ENCODE measurements at regions not wholly inside any gene's neighbourhood (a gene's known extent, or its start where the extent isn't known, plus 50 kb on each side); places are given as distances from the start of the nearest gene placed in this dataset.

DNA sequence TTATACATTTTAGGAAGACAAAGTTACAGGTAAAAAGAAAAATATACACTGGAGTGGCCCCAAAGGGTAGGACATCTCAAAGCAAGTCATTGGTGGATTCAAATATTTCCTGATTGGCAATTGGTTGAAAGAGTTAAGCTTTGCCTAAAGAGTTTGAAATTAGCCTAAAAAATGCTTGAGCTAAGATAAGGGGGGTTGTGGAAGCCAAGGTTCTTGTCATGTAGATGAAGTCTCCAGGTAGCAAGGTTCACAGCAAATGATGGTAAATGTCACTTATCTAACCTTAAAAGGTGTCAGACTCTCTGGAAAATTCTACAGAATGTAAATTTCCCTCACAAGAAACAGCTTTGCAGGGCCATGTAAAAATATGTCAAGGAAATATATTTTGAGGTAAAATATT is 596.7 kb downstream of the FAT4 start:
- TF ChIP-seq EZH2 (IDR thresholded peaks at IDR 0.05; ENCODE audit: borderline replicate concordance, low read depth, low read length, severe bottlenecking), result no peak
- TF ChIP-seq, protein P1, sequence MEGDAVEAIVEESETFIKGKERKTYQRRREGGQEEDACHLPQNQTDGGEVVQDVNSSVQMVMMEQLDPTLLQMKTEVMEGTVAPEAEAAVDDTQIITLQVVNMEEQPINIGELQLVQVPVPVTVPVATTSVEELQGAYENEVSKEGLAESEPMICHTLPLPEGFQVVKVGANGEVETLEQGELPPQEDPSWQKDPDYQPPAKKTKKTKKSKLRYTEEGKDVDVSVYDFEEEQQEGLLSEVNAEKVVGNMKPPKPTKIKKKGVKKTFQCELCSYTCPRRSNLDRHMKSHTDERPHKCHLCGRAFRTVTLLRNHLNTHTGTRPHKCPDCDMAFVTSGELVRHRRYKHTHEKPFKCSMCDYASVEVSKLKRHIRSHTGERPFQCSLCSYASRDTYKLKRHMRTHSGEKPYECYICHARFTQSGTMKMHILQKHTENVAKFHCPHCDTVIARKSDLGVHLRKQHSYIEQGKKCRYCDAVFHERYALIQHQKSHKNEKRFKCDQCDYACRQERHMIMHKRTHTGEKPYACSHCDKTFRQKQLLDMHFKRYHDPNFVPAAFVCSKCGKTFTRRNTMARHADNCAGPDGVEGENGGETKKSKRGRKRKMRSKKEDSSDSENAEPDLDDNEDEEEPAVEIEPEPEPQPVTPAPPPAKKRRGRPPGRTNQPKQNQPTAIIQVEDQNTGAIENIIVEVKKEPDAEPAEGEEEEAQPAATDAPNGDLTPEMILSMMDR (IDR thresholded peaks at IDR 0.05; ENCODE audit: borderline replicate concordance, extremely low read depth, low read length, poor library complexity, severe bottlenecking), result no peak
- Histone ChIP-seq H3K27ac (ENCODE audit: low read length) (no peak overlapping the region), H3K4me1 (ENCODE audit: insufficient read depth, low read length) (no peaks in the 10 kb centered on the region)

GRCh38 chr4:125917559-125917958 is 602.8 kb downstream of the FAT4 start:
- H3K4me3 ChIP-seq (ENCODE audit: low read depth in 1 of 2, low read length in 2 of 2), result no peak overlapping the region
- no peaks in the 10 kb centered on the region for H3K36me3 ChIP-seq (ENCODE audit: insufficient read depth, low read length)
- H3K4me2 ChIP-seq (ENCODE audit: insufficient read depth, low read length), result no peak overlapping the region
- DNase-seq, result no peak
- H3K27ac ChIP-seq (ENCODE audit: low read length), result no peak overlapping the region
- no peak overlapping the region for H3K9ac ChIP-seq (ENCODE audit: low read depth, low read length)
- H3K9me3 ChIP-seq (ENCODE audit: insufficient read depth, low read length, severe bottlenecking), result no peaks in the 10 kb centered on the region
- TF ChIP-seq EZH2 (IDR thresholded peaks at IDR 0.05; ENCODE audit: borderline replicate concordance, low read depth, low read length, severe bottlenecking), result no peak
- TF ChIP-seq, protein P1 (IDR thresholded peaks at IDR 0.05; ENCODE audit: borderline replicate concordance, extremely low read depth, low read length, poor library complexity, severe bottlenecking), result no peak
- ATAC-seq (ENCODE audit: insufficient read depth, low read depth), result no peak
- no peaks in the 10 kb centered on the region for H3K79me2 ChIP-seq (ENCODE audit: insufficient read depth, low read length)
- no peaks in the 10 kb centered on the region for H3K4me1 ChIP-seq (ENCODE audit: insufficient read depth, low read length)
- no peaks in the 10 kb centered on the region for H3K27me3 ChIP-seq (ENCODE audit: insufficient read depth, low read length, poor library complexity)
- H2AFZ ChIP-seq (ENCODE audit: low read depth, low read length), result no peak overlapping the region
- H4K20me1 ChIP-seq (ENCODE audit: insufficient read depth, low read length), result no peaks in the 10 kb centered on the region

More for the DNA sequence above, 596.7 kb downstream of the FAT4 start:
- no peak overlapping the region for H3K9ac ChIP-seq (ENCODE audit: low read depth, low read length)
- DNase-seq (no peak), ATAC-seq (ENCODE audit: insufficient read depth, low read depth) (no peak)
- H3K79me2 ChIP-seq (ENCODE audit: insufficient read depth, low read length), result no peaks in the 10 kb centered on the region
- H3K4me3 ChIP-seq (ENCODE audit: low read depth in 1 of 2, low read length in 2 of 2), result no peak overlapping the region
- H4K20me1 ChIP-seq (ENCODE audit: insufficient read depth, low read length), result no peaks in the 10 kb centered on the region
- H3K4me2 ChIP-seq (ENCODE audit: insufficient read depth, low read length), result no peak overlapping the region
- no peak overlapping the region for H2AFZ ChIP-seq (ENCODE audit: low read depth, low read length)
- H3K36me3 ChIP-seq (ENCODE audit: insufficient read depth, low read length), result no peaks in the 10 kb centered on the region
- no peaks in the 10 kb centered on the region for H3K27me3 ChIP-seq (ENCODE audit: insufficient read depth, low read length, poor library complexity)
- H3K9me3 ChIP-seq (ENCODE audit: insufficient read depth, low read length, severe bottlenecking), result no peaks in the 10 kb centered on the region

DNA sequence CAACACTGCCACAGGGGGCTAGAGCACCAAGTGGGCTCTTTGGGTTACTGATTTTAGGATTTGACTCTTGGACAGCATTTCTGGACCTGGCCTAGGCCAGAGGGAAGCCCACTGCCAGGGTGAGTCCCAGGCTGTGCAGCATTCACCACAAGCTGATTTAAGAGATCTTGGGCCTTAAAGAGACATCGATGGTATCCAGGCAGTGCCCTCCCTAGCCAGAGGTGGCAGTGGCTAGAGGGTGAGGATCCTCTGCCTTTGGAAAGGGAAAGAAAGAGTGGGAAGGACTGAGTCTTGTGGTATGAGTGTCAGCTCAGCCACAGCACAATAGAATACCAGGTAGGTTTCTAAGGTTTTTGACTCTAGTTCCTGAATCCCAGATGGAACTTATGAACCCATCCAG is 613.9 kb downstream of the FAT4 start:
- TF ChIP-seq, protein P1 (IDR thresholded peaks at IDR 0.05; ENCODE audit: borderline replicate concordance, extremely low read depth, low read length, poor library complexity, severe bottlenecking), result no peak
- no peak for TF ChIP-seq EZH2 (IDR thresholded peaks at IDR 0.05; ENCODE audit: borderline replicate concordance, low read depth, low read length, severe bottlenecking)
- Histone ChIP-seq H3K9ac (ENCODE audit: low read depth, low read length) (no peak overlapping the region), H3K36me3 (ENCODE audit: insufficient read depth, low read length) (no peaks in the 10 kb centered on the region), H4K20me1 (ENCODE audit: insufficient read depth, low read length) (no peaks in the 10 kb centered on the region), H3K4me2 (ENCODE audit: insufficient read depth, low read length) (no peak overlapping the region), H3K27me3 (ENCODE audit: insufficient read depth, low read length, poor library complexity) (no peaks in the 10 kb centered on the region), H3K4me1 (ENCODE audit: insufficient read depth, low read length) (no peaks in the 10 kb centered on the region), H3K79me2 (ENCODE audit: insufficient read depth, low read length) (no peaks in the 10 kb centered on the region), H3K4me3 (ENCODE audit: low read depth in 1 of 2, low read length in 2 of 2) (no peak overlapping the region), H3K9me3 (ENCODE audit: insufficient read depth, low read length, severe bottlenecking) (no peaks in the 10 kb centered on the region), H2AFZ (ENCODE audit: low read depth, low read length) (no peak overlapping the region), H3K27ac (ENCODE audit: low read length) (no peak overlapping the region)
- DNase-seq, result no peak
- no peak for ATAC-seq (ENCODE audit: insufficient read depth, low read depth)

DNA sequence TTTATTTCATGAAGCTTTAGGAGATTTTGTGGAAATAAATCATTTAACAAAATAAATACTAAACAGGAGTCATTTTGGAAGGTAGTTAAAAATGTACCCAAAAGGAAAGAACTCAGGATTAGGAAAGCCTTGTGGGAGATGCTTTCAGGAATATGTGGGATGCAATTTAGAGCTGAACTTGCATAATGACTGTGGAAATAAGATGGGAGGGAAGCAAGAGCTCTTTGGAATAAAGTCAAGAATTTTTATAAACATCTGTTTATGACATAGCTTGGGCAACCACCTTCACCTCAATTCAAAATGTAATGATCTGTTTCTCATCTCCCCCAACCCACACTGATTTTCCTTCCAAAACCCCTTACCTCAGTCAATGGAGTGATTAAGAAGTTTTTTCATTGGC is 623.8 kb downstream of the FAT4 start:
- Histone ChIP-seq H3K4me3 (ENCODE audit: low read depth in 1 of 2, low read length in 2 of 2) (no peak overlapping the region), H3K4me1 (ENCODE audit: insufficient read depth, low read length) (no peaks in the 10 kb centered on the region), H2AFZ (ENCODE audit: low read depth, low read length) (no peak overlapping the region), H3K9me3 (ENCODE audit: insufficient read depth, low read length, severe bottlenecking) (no peaks in the 10 kb centered on the region), H4K20me1 (ENCODE audit: insufficient read depth, low read length) (no peaks in the 10 kb centered on the region), H3K4me2 (ENCODE audit: insufficient read depth, low read length) (no peak overlapping the region), H3K9ac (ENCODE audit: low read depth, low read length) (no peak overlapping the region), H3K27me3 (ENCODE audit: insufficient read depth, low read length, poor library complexity) (no peaks in the 10 kb centered on the region), H3K36me3 (ENCODE audit: insufficient read depth, low read length) (no peaks in the 10 kb centered on the region), H3K27ac (ENCODE audit: low read length) (no peak overlapping the region), H3K79me2 (ENCODE audit: insufficient read depth, low read length) (no peaks in the 10 kb centered on the region)
- TF ChIP-seq, protein P1 (IDR thresholded peaks at IDR 0.05; ENCODE audit: borderline replicate concordance, extremely low read depth, low read length, poor library complexity, severe bottlenecking), result no peak
- TF ChIP-seq EZH2 (IDR thresholded peaks at IDR 0.05; ENCODE audit: borderline replicate concordance, low read depth, low read length, severe bottlenecking), result no peak
- ATAC-seq (ENCODE audit: insufficient read depth, low read depth) (no peak), DNase-seq (no peak)
